ENCODE measurements at regions not wholly inside any gene's neighbourhood (a gene's known extent, or its start where the extent isn't known, plus 50 kb on each side); places are given as distances from the start of the nearest gene placed in this dataset.

GRCh38 chr9:86893811-86894490, 53.4 kb downstream of the GAS1 start:
- Histone ChIP-seq H3K27me3 (ENCODE audit: control insufficient read depth, insufficient read depth, low read length) (no peaks in the 10 kb centered on the region), H3K9ac (ENCODE audit: low read length in 3 of 3) (no peak overlapping the region), H3K4me3 (ENCODE audit: low read length in 3 of 3) (no peak overlapping the region), H3K27ac (ENCODE audit: low read depth in 2 of 2, low read length in 2 of 2) (no peak overlapping the region), H3K36me3 (ENCODE audit: control insufficient read depth in 2 of 3, insufficient read depth in 3 of 3, low read length in 3 of 3) (no peaks in the 10 kb centered on the region), H3K4me1 (ENCODE audit: control insufficient read depth in 2 of 3, insufficient read depth in 2 of 3, low read depth in 1 of 3, low read length in 3 of 3) (no peaks in the 10 kb centered on the region), H3K9me3 (ENCODE audit: control insufficient read depth in 2 of 3, insufficient read depth in 1 of 3, low read length in 3 of 3) (no peaks in the 10 kb centered on the region)
- intact Hi-C loops (cut with DNase I): no loop called here
- FAIRE-seq: no peak
- DNase-seq: no peak
- no peak for TF ChIP-seq CTCF (IDR thresholded peaks at IDR 0.05; ENCODE audit: borderline replicate concordance, extremely low read depth, insufficient read depth)

- Histone ChIP-seq H3K27me3 (ENCODE audit: control insufficient read depth, insufficient read depth, low read length) (no peaks in the 10 kb centered on the region), H3K9ac (ENCODE audit: low read length in 3 of 3) (no peak overlapping the region), H3K27ac (ENCODE audit: low read depth in 2 of 2, low read length in 2 of 2) (no peak overlapping the region), H3K4me3 (ENCODE audit: low read length in 3 of 3) (no peak overlapping the region), H3K9me3 (ENCODE audit: control insufficient read depth in 2 of 3, insufficient read depth in 1 of 3, low read length in 3 of 3) (no peaks in the 10 kb centered on the region), H3K36me3 (ENCODE audit: control insufficient read depth in 2 of 3, insufficient read depth in 3 of 3, low read length in 3 of 3) (no peaks in the 10 kb centered on the region), H3K4me1 (ENCODE audit: control insufficient read depth in 2 of 3, insufficient read depth in 2 of 3, low read depth in 1 of 3, low read length in 3 of 3) (no peaks in the 10 kb centered on the region)
- DNase-seq (no peak), FAIRE-seq (no peak)
- intact Hi-C loops (cut with DNase I): no loop called here
- TF ChIP-seq CTCF (IDR thresholded peaks at IDR 0.05; ENCODE audit: borderline replicate concordance, extremely low read depth, insufficient read depth): no peak
Observed at GRCh38 chr9:86892576-86892975, 54.7 kb downstream of the GAS1 start.

- peak in 1 of 5 donors; percentile 37 for DNase-seq
- intact Hi-C loops (cut with DNase I): no loop called here
- H3K9ac ChIP-seq (ENCODE audit: low read length in 3 of 3): no peak overlapping the region
- H3K9me3 ChIP-seq (ENCODE audit: control insufficient read depth in 2 of 3, insufficient read depth in 1 of 3, low read length in 3 of 3): no peaks in the 10 kb centered on the region
- no peak overlapping the region for H3K4me3 ChIP-seq (ENCODE audit: low read length in 3 of 3)
- no peaks in the 10 kb centered on the region for H3K4me1 ChIP-seq (ENCODE audit: control insufficient read depth in 2 of 3, insufficient read depth in 2 of 3, low read depth in 1 of 3, low read length in 3 of 3)
- FAIRE-seq: no peak
- H3K27me3 ChIP-seq (ENCODE audit: control insufficient read depth, insufficient read depth, low read length): no peaks in the 10 kb centered on the region
- no peak for TF ChIP-seq CTCF (IDR thresholded peaks at IDR 0.05; ENCODE audit: borderline replicate concordance, extremely low read depth, insufficient read depth)
- no peak overlapping the region for H3K27ac ChIP-seq (ENCODE audit: low read depth in 2 of 2, low read length in 2 of 2)
- no peaks in the 10 kb centered on the region for H3K36me3 ChIP-seq (ENCODE audit: control insufficient read depth in 2 of 3, insufficient read depth in 3 of 3, low read length in 3 of 3)
Observed at GRCh38 chr9:86891886-86892437, 55.3 kb downstream of the GAS1 start.
